Neuronal stem cell (in vitro differentiated cells): ENCODE measurements at regions not wholly inside any gene's neighbourhood (a gene's known extent, or its start where the extent isn't known, plus 50 kb on each side); places are given as distances from the start of the nearest gene placed in this dataset.

Source experiments
- DNase-seq: peaks from one replicate; pipeline ENCODE4 v3.0.0-alpha.2; 2013; ENCODE audit warnings: low spot score
- H2AFZ ChIP-seq: one replicate; pipeline ENCODE4 v1.6.1; 2013; ENCODE audit warnings: mild to moderate bottlenecking, low read length, inconsistent platforms
- H2AK5ac ChIP-seq: 2 replicates; pipeline ENCODE4 v1.6.1; 2013; ENCODE audit warnings: low read depth, mild to moderate bottlenecking, inconsistent platforms, low read length, moderate library complexity, mixed read lengths
- H2BK120ac ChIP-seq: 2 replicates; pipeline ENCODE4 v1.6.1; 2013; ENCODE audit warnings: low read depth, mild to moderate bottlenecking, inconsistent platforms, low read length, moderate library complexity, mixed read lengths
- H2BK12ac ChIP-seq: one replicate; pipeline ENCODE4 v1.6.1; 2013; ENCODE audit warnings: low read length, inconsistent platforms
- H2BK15ac ChIP-seq: 2 replicates; pipeline ENCODE4 v1.6.1; 2013; ENCODE audit warnings: mild to moderate bottlenecking, low read length, inconsistent platforms, mixed read lengths
- H2BK5ac ChIP-seq: one replicate; pipeline ENCODE4 v1.6.1; 2013; ENCODE audit warnings: inconsistent platforms, mild to moderate bottlenecking, low read length, moderate library complexity
- H3K14ac ChIP-seq: one replicate; pipeline ENCODE4 v1.6.1; 2013; ENCODE audit warnings: low read length, inconsistent platforms
- H3K18ac ChIP-seq: 2 replicates; pipeline ENCODE4 v1.6.1; 2013; ENCODE audit warnings: low read length, inconsistent platforms
- H3K23ac ChIP-seq: 2 replicates; pipeline ENCODE4 v1.6.1; 2013; ENCODE audit warnings: low read depth, mild to moderate bottlenecking, mixed read lengths, low read length, inconsistent platforms; ENCODE audit not compliant: poor library complexity
- H3K27ac ChIP-seq: replicated peaks from 3 replicates; pipeline ENCODE4 v1.5.1; 2013; ENCODE audit warnings: low read length, inconsistent platforms
- H3K27me3 ChIP-seq, 3 experiments: 2 replicates each; pipeline ENCODE4 v1.6.1; 2013; ENCODE audit warnings: low read length in 3 of 3, mild to moderate bottlenecking in 2 of 3, inconsistent platforms in 1 of 3, low read depth in 1 of 3, mixed read lengths in 1 of 3, moderate library complexity in 1 of 3; ENCODE audit not compliant: control insufficient read depth in 3 of 3, insufficient read depth in 3 of 3
- H3K36me3 ChIP-seq, 2 donors: replicated peaks in 1 of 2; 2 replicates each; pipeline ENCODE4 v1.6.1; 2013; ENCODE audit warnings: low read length in 2 of 2; ENCODE audit not compliant: control insufficient read depth in 2 of 2, insufficient read depth in 2 of 2
- H3K4ac ChIP-seq: 2 replicates; pipeline ENCODE4 v1.6.1; 2013; ENCODE audit warnings: inconsistent platforms, mild to moderate bottlenecking, low read length, moderate library complexity
- H3K4me1 ChIP-seq, 2 donors: 1 replicate in 1 of 2; 2 replicates in 1 of 2; pipeline ENCODE4 v1.6.1; 2013; ENCODE audit warnings: low read length in 2 of 2, low read depth in 1 of 2; ENCODE audit not compliant: control insufficient read depth in 2 of 2, insufficient read depth in 1 of 2
- H3K4me2 ChIP-seq: one replicate; pipeline ENCODE4 v1.6.1; 2013; ENCODE audit warnings: mild to moderate bottlenecking, low read length, inconsistent platforms; ENCODE audit not compliant: insufficient read depth, poor library complexity, severe bottlenecking
- H3K4me3 ChIP-seq, 2 donors: 2 replicates each; pipeline ENCODE4 v1.5.1; 2013; ENCODE audit warnings: low read length in 2 of 2, mild to moderate bottlenecking in 2 of 2, inconsistent platforms in 1 of 2, moderate library complexity in 1 of 2
- H3K79me1 ChIP-seq: one replicate; pipeline ENCODE4 v1.6.1; 2013; ENCODE audit warnings: low read depth, mild to moderate bottlenecking, inconsistent platforms, low read length, moderate library complexity
- H3K9ac ChIP-seq: one replicate; pipeline ENCODE4 v1.6.1; 2013; ENCODE audit warnings: mild to moderate bottlenecking, low read depth, low read length, inconsistent platforms; ENCODE audit not compliant: poor library complexity
- H3K9me3 ChIP-seq, 2 donors: replicated peaks in 1 of 2; 2 replicates each; pipeline versions ENCODE3 to v1.6.1; 2013; ENCODE audit warnings: low read length in 2 of 2, mild to moderate bottlenecking in 2 of 2, inconsistent platforms in 1 of 2, low read depth in 1 of 2, mixed read lengths in 1 of 2, moderate library complexity in 1 of 2; ENCODE audit not compliant: control insufficient read depth in 2 of 2, insufficient read depth in 1 of 2
- H4K8ac ChIP-seq: one replicate; pipeline ENCODE4 v1.6.1; 2013; ENCODE audit warnings: low read depth, mild to moderate bottlenecking, inconsistent platforms, low read length, moderate library complexity
- H4K91ac ChIP-seq: one replicate; pipeline ENCODE4 v1.6.1; 2013; ENCODE audit warnings: low read length, low read depth, mild to moderate bottlenecking, inconsistent platforms; ENCODE audit not compliant: poor library complexity
- WGBS, 2 donors: extraction: QIAGEN DNeasy Blood & Tissue Kit; methylation state at CpG; one replicate each; pipeline ENCODE4 v1.1.7; 2013; ENCODE audit warnings: missing lambda C conversion rate in 2 of 2, mixed read lengths in 1 of 2; ENCODE audit not compliant: insufficient read length in 2 of 2, insufficient replicate concordance in 1 of 2; ENCODE audit errors: extremely low coverage in 2 of 2; 5-methylcytosine and 5-hydroxymethylcytosine counted together

GRCh38 chr16:72609933-72610332 lies 438.0 kb upstream of the PMFBP1 start:
- Histone ChIP-seq H3K23ac (no peak overlapping the region), H2BK15ac (no peak overlapping the region)
- no CpG with 5 or more reads among the region's 3 CpGs for WGBS, 2 donors

GRCh38 chr16:72609066-72609465 lies 437.1 kb upstream of the PMFBP1 start:
- no peak overlapping the region for H3K14ac ChIP-seq
- H3K9me3 ChIP-seq: no peaks in the 10 kb centered on the region

More at GRCh38 chr16:72609933-72610332, 438.0 kb upstream of the PMFBP1 start:
- Histone ChIP-seq H4K91ac (no peak overlapping the region), H4K8ac (no peak overlapping the region), H3K9ac (no peak overlapping the region), H2AFZ (no peak overlapping the region), H3K14ac (no peak overlapping the region), H2AK5ac (no peak overlapping the region), H3K27ac (no peak overlapping the region), H3K4me3 (no peak overlapping the region), H2BK12ac (no peak overlapping the region), H2BK120ac (no peak overlapping the region), H3K4me1 (no peaks in the 10 kb centered on the region), H2BK5ac (no peak overlapping the region), H3K36me3 (no peaks in the 10 kb centered on the region), H3K9me3 (no peaks in the 10 kb centered on the region), H3K4ac (no peak overlapping the region), H3K18ac (no peak overlapping the region), H3K4me2 (no peak overlapping the region), H3K27me3 (no peaks in the 10 kb centered on the region), H3K79me1 (no peaks in the 10 kb centered on the region)
- no peak for DNase-seq

GRCh38 chr16:72604375-72604774 lies 432.4 kb upstream of the PMFBP1 start:
- Histone ChIP-seq H2BK15ac (no peak overlapping the region), H2AFZ (no peak overlapping the region), H3K4me2 (no peak overlapping the region), H4K8ac (no peak overlapping the region), H3K23ac (no peak overlapping the region), H3K36me3 (no peaks in the 10 kb centered on the region), H3K18ac (no peak overlapping the region), H2AK5ac (no peak overlapping the region), H2BK12ac (no peak overlapping the region), H3K14ac (no peak overlapping the region), H3K79me1 (no peaks in the 10 kb centered on the region), H3K27ac (no peak overlapping the region), H3K9ac (no peak overlapping the region), H3K4ac (no peak overlapping the region), H4K91ac (no peak overlapping the region), H3K4me1 (no peaks in the 10 kb centered on the region), H2BK120ac (no peak overlapping the region), H3K4me3 (no peak overlapping the region), H3K27me3 (no peaks in the 10 kb centered on the region), H3K9me3 (peaks cover 0 to 13% of the 10 kb centered on the region in 2 donors), H2BK5ac (no peak overlapping the region)
- DNase-seq: no peak
- whole genome bisulfite sequencing, 2 donors: no CpG with 5 or more reads among the region's 3 CpGs

More at GRCh38 chr16:72609066-72609465, 437.1 kb upstream of the PMFBP1 start:
- Histone ChIP-seq H3K4ac (no peak overlapping the region), H2AFZ (no peak overlapping the region), H3K27ac (no peak overlapping the region), H2BK15ac (no peak overlapping the region), H2BK120ac (no peak overlapping the region), H3K4me1 (no peaks in the 10 kb centered on the region), H3K79me1 (no peaks in the 10 kb centered on the region), H4K91ac (no peak overlapping the region), H2BK5ac (no peak overlapping the region), H3K4me3 (no peak overlapping the region), H3K4me2 (no peak overlapping the region), H2AK5ac (no peak overlapping the region), H3K9ac (no peak overlapping the region), H2BK12ac (no peak overlapping the region), H3K18ac (no peak overlapping the region), H3K36me3 (no peaks in the 10 kb centered on the region), H3K23ac (no peak overlapping the region), H4K8ac (no peak overlapping the region), H3K27me3 (no peaks in the 10 kb centered on the region)
- WGBS, 2 donors: no CpG with 5 or more reads among the region's 1 CpG
- DNase-seq: no peak

GRCh38 chr16:72602499-72602898 lies 430.5 kb upstream of the PMFBP1 start:
- no peak overlapping the region for H3K4me3 ChIP-seq
- no peak overlapping the region for H2BK5ac ChIP-seq
- peaks cover 0 to 13% of the 10 kb centered on the region in 2 donors for H3K9me3 ChIP-seq
- H4K91ac ChIP-seq: no peak overlapping the region
- H3K18ac ChIP-seq: no peak overlapping the region
- H3K79me1 ChIP-seq: no peaks in the 10 kb centered on the region
- H3K4ac ChIP-seq: no peak overlapping the region
- H2AFZ ChIP-seq: no peak overlapping the region
- no CpG with 5 or more reads among the region's 2 CpGs for WGBS, 2 donors
- no peak overlapping the region for H3K9ac ChIP-seq
- H3K27me3 ChIP-seq: no peaks in the 10 kb centered on the region
- DNase-seq: no peak
- H2AK5ac ChIP-seq: no peak overlapping the region
- no peak overlapping the region for H2BK120ac ChIP-seq
- H3K14ac ChIP-seq: no peak overlapping the region
- no peak overlapping the region for H2BK15ac ChIP-seq
- no peak overlapping the region for H3K23ac ChIP-seq
- no peak overlapping the region for H2BK12ac ChIP-seq
- H3K4me1 ChIP-seq: no peaks in the 10 kb centered on the region
- no peak overlapping the region for H3K4me2 ChIP-seq
- no peak overlapping the region for H4K8ac ChIP-seq
- H3K27ac ChIP-seq: no peak overlapping the region
- H3K36me3 ChIP-seq: no peaks in the 10 kb centered on the region
